KMS-11 (cell line): ENCODE measurements at regions not wholly inside any gene's neighbourhood (a gene's known extent, or its start where the extent isn't known, plus 50 kb on each side); places are given as distances from the start of the nearest gene placed in this dataset.

Experiments used
- H2AFZ ChIP-seq: fragments of 200-600 bp; sonication (generic); 2 replicates; pipeline ENCODE4 v1.6.1; 2016; ENCODE audit warnings: antibody characterized with exemption, mixed run types, low read depth
- H3K27ac ChIP-seq: fragments of 200-600 bp; sonication (generic); 2 replicates; pipeline ENCODE4 v1.6.1; 2016; ENCODE audit warnings: mild to moderate bottlenecking, mixed run types
- H3K27me3 ChIP-seq: fragments of 200-600 bp; sonication (generic); 2 replicates; pipeline ENCODE4 v1.6.1; 2017; ENCODE audit warnings: mild to moderate bottlenecking, low read depth, mixed run types, moderate library complexity; ENCODE audit not compliant: insufficient read depth
- H3K36me3 ChIP-seq: fragments of 200-600 bp; sonication (generic); 2 replicates; pipeline ENCODE4 v1.6.1; 2017; ENCODE audit warnings: mild to moderate bottlenecking, mixed run types; ENCODE audit not compliant: insufficient read depth
- H3K4me1 ChIP-seq: fragments of 200-600 bp; sonication (generic); 2 replicates; pipeline ENCODE4 v1.6.1; 2016; ENCODE audit warnings: mild to moderate bottlenecking, low read depth, mixed run types; ENCODE audit not compliant: poor library complexity, severe bottlenecking
- H3K4me2 ChIP-seq: fragments of 200-600 bp; sonication (generic); 2 replicates; pipeline ENCODE4 v1.7.0; 2016; ENCODE audit warnings: mild to moderate bottlenecking, mixed run types
- H3K4me3 ChIP-seq: fragments of 200-600 bp; sonication (generic); IDR thresholded peaks from 2 replicates; pipeline ENCODE4 v1.6.1; 2017; ENCODE audit warnings: low read depth, low read length, mixed read lengths; ENCODE audit not compliant: insufficient read depth
- H3K79me2 ChIP-seq: fragments of 200-600 bp; sonication (generic); 2 replicates; pipeline ENCODE4 v1.6.1; 2016; ENCODE audit warnings: low read depth, mixed run types; ENCODE audit not compliant: insufficient read depth
- H3K9ac ChIP-seq: fragments of 200-600 bp; sonication (generic); 2 replicates; pipeline ENCODE4 v1.6.1; 2016; ENCODE audit warnings: mild to moderate bottlenecking, mixed run types
- H4K20me1 ChIP-seq: fragments of 200-600 bp; sonication (generic); 2 replicates; pipeline ENCODE4 v1.6.1; 2016; ENCODE audit warnings: mild to moderate bottlenecking, mixed run types; ENCODE audit not compliant: insufficient read depth
- CTCF ChIP-seq: fragments of 200-600 bp; sonication (generic); conservative IDR thresholded peaks from 2 replicates; pipeline ENCODE4 v1.6.1; 2017; ENCODE audit warnings: low read depth, mild to moderate bottlenecking, antibody characterized with exemption, low read length, moderate library complexity, mixed read lengths

GRCh38 chr15:62573876-62574275 is 408.8 kb upstream of the C2CD4B start:
- Histone ChIP-seq H3K4me3 (no peak overlapping the region), H3K4me1 (no peaks in the 10 kb centered on the region), H3K79me2 (no peaks in the 10 kb centered on the region), H3K27me3 (no peaks in the 10 kb centered on the region), H4K20me1 (no peaks in the 10 kb centered on the region), H3K36me3 (no peaks in the 10 kb centered on the region), H3K27ac (no peak overlapping the region), H2AFZ (no peak overlapping the region), H3K4me2 (no peak overlapping the region), H3K9ac (no peak overlapping the region)
- no peak for TF ChIP-seq CTCF

GRCh38 chr15:62578546-62578945 is 413.5 kb upstream of the C2CD4B start:
- no peaks in the 10 kb centered on the region for H3K27me3 ChIP-seq
- H3K4me1 ChIP-seq: no peaks in the 10 kb centered on the region
- no peak overlapping the region for H3K9ac ChIP-seq
- H3K4me2 ChIP-seq: no peak overlapping the region
- no peak overlapping the region for H3K4me3 ChIP-seq
- H3K27ac ChIP-seq: no peak overlapping the region
- H2AFZ ChIP-seq: no peak overlapping the region
- no peak for TF ChIP-seq CTCF
- H4K20me1 ChIP-seq: no peaks in the 10 kb centered on the region
- no peaks in the 10 kb centered on the region for H3K79me2 ChIP-seq
- no peaks in the 10 kb centered on the region for H3K36me3 ChIP-seq

- no peaks in the 10 kb centered on the region for H3K36me3 ChIP-seq
- no peak for TF ChIP-seq CTCF
- H3K9ac ChIP-seq: no peak overlapping the region
- H3K27me3 ChIP-seq: no peaks in the 10 kb centered on the region
- no peaks in the 10 kb centered on the region for H4K20me1 ChIP-seq
- H3K4me2 ChIP-seq: no peak overlapping the region
- H3K79me2 ChIP-seq: no peaks in the 10 kb centered on the region
- H3K4me3 ChIP-seq: no peak overlapping the region
- H3K4me1 ChIP-seq: no peaks in the 10 kb centered on the region
- H2AFZ ChIP-seq: no peak overlapping the region
- no peak overlapping the region for H3K27ac ChIP-seq
These were observed 413.9 kb upstream of the C2CD4B start for GRCh38 chr15:62578960-62579359.

GRCh38 chr15:62579842-62580241 is 414.8 kb upstream of the C2CD4B start:
- Histone ChIP-seq H2AFZ (no peak overlapping the region), H4K20me1 (no peaks in the 10 kb centered on the region), H3K4me1 (no peaks in the 10 kb centered on the region), H3K4me2 (no peak overlapping the region), H3K36me3 (no peaks in the 10 kb centered on the region), H3K4me3 (no peak overlapping the region), H3K9ac (no peak overlapping the region), H3K27me3 (no peaks in the 10 kb centered on the region), H3K79me2 (no peaks in the 10 kb centered on the region), H3K27ac (no peak overlapping the region)
- no peak for TF ChIP-seq CTCF

GRCh38 chr15:62582580-62582979 is 417.5 kb upstream of the C2CD4B start:
- Histone ChIP-seq H3K9ac (no peak overlapping the region), H3K4me2 (no peak overlapping the region), H3K79me2 (no peaks in the 10 kb centered on the region), H3K36me3 (no peaks in the 10 kb centered on the region), H4K20me1 (no peaks in the 10 kb centered on the region), H3K4me1 (no peaks in the 10 kb centered on the region), H3K27ac (no peak overlapping the region), H3K4me3 (no peak overlapping the region), H2AFZ (no peak overlapping the region), H3K27me3 (no peaks in the 10 kb centered on the region)
- TF ChIP-seq CTCF: no peak
